Fibroblast of upper back skin (primary cell): ENCODE measurements at regions not wholly inside any gene's neighbourhood (a gene's known extent, or its start where the extent isn't known, plus 50 kb on each side); places are given as distances from the start of the nearest gene placed in this dataset.
"Not testable (repeated sequence)": the region's sequence is repeated elsewhere in the genome, so short reads cannot be mapped to it uniquely, and the experiment has no call there.

ENCODE experiments used
- DNase-seq: peaks from one replicate; pipeline ENCODE4 v3.0.0-alpha.2; 2013

DNA sequence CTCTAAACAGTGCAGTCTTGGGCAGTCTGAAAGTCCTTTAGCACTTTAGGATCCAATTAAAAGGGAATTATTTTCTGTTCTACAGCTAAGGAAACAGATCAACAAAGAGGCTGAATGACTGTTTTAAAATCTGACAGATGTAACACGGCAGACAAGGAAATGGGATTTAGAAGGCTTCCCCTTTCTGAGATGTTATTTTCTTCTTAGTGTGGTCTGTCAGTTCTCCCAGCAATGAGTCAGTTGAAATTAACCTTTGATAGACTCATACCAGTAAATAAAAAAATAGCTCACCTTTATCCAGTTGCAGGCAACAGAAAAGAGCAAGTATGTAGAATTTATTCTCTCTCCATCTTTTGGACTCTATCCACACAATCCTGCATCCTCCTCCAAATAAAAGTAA, 98.1 kb downstream of the NEDD1 start:
- no peak for DNase-seq

DNA sequence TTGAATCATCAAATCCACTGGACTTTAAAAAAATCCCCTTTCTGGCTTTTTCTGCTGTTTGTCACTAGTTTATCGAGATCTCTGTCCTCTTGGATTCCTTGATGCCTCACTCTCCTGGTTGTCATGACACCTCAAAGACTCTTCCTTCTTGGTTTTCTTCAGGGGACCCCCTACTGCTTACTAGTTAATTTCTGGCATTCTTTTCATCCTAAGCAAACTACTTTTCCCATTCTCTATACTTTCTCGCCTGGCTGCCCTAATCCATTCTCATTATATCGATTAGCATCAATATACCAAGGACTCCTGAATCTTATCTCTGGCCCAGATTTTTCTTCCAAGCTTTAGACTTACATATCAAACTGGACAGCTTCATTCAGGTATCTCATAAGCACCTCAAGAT, 98.6 kb downstream of the NEDD1 start:
- DNase-seq: no peak

DNA sequence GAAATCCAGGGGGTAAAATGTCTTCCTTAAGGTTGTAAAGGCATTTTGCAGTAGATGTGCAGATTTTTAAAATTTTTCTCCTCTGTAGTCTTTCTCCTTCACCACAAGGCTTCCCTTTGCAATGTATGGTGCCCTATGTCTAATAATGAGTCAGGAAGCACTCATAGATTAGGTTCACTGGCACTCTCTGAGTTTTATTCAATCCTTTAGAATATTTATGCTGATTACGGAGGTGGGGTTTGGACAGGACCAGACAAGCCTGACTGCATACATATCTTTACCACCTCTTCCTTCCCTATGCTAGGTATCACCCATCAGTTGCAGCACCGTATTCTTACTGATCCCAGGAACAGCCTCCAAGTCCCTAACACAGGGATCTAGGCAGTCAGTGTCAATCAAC, 99.5 kb downstream of the NEDD1 start:
- no peak for DNase-seq

DNA sequence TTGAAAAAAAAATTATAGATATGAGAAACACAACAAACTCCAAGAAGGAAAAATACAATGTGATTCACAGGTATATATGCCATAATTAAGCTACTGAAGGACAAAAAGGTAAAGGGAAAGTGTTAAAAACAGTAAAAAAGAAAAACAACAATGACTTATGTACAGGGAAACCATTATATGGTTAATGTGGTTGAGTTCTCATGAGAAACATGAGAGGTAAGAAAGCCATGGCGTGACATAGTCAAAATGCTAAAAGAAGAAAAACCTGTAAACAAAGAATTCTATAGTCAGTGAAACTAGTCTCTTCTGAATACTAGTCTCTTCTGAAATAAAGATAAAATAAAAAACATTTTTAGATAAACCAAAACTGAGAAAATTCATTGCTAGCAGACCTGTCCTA, 109.1 kb downstream of the NEDD1 start:
- DNase-seq: no peak

DNA sequence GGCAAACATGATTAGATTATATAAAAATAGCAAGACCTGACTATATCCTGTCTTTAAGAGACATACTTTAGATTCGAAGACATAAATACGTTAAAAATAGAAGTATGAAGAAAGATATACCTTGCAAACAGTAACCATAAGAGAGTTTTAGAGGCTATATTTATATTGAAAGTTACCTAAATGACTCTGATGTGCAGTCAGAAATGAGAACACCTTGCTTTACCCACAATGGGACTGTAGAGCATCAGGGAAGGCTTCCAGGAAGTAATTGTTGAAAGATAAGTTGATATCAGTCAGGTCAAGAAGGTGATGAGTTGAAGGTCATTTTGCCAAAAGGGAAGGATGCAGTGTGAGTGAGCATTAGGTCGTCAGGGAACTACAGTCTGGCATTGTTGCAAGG, 110.2 kb downstream of the NEDD1 start:
- no peak for DNase-seq

DNA sequence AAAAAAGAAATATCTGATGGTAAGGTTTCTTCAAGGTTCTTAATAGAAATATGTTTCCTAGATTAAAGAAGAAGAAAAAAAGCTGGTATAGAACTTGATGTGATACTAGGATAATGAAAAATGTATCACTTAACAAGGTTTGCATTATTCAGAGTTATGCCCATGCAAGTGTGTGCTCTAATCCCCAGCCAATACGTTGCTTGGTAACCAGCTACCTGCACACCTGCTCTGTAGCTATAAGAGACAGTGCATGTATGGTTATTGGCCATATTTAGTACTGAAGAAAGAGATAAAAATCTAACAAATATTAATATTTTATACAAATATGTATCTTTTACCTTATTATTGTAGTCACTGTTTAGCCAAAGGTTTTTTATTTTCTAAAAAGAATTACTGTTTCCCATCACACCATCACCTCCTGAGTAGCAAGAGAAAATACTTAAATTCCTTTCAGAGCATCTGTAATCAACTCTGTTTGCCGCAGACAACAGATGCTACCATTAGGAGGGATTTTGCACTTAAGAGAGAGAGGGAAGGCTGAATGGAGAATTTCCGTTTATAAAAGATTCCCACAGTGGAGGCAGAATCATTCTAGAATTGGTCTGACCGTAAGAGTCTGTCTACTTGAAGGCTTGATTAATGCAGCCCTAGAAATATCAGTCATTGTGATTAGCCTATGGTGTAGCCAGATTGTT, 115.6 kb downstream of the NEDD1 start:
- no peak for DNase-seq

DNA sequence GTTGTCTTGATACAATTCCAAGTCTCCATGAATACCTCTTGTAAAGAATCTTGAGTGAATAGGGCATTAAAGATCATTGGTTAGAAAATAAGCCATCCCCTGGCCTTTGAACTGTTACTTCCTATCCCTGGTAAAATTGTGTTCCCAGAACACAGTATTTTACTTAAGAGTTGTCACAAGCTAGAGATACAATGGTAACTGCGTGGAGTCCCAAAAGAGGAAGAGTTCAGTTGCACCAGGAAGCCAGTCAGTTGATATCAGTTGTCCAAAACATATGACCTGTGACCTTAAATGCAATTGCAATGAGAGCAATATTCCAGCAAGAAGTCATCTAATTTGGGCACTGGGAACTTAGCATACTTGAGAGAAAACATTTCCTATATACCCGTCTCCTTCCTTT, 117.3 kb downstream of the NEDD1 start:
- DNase-seq: no peak

DNA sequence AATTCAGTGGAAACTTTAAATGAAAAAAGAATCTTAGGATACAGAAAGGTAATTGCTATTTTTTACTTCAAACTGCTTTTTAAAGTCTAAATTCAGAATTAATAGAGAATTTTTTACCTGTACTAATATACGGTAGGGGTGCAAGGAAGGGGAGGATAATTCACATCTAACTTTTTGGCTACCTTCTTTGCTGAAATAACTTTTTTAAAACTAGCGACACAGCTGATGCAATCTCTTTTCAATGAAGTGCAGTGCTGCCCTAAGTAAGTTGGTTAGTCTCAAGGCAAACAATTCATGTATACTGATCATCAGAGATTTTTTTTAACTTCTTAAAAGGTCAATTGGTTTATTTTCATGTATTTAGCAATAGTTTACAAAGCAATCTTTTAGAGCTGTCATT, 119.8 kb downstream of the NEDD1 start:
- DNase-seq: no peak

DNA sequence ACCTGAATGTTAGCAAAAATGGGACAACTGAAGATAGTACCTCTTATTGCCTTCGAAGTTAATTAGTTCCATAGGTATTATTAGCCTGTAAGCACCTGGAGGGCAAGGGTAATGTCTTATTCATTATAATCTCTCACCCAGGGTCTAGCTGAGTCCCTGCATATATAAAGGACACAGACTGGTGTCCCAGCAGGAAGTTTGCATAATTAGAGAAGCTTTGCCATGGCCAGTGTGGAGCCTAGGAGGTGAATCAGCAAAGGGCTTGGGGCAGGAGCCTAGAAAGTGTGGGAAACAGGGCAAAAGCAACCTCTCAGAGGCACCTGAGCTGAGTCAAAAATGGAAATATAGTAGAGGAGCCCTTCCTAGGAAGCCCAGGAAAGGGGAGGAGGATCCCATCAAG, 120.4 kb downstream of the NEDD1 start:
- no peak for DNase-seq

DNA sequence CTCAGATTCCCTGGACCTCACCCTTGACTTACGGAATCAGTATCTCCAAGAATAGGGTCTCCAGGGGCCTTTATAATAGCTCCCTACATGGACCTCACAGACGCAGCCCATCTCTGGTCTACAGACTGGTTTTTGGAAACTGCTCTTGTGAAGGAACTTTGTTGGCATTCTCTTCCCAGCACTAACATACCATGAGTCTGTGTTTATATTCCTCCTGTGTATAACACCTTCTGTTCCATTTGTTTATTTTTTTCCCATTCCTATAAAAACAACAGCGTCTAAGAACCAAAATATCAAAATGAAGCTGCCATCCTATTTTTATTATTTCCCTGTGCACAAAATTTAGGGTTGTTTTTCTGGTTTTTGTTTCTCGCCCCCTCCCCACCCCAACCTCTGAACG, 131.1 kb downstream of the NEDD1 start:
- no peak for DNase-seq

DNA sequence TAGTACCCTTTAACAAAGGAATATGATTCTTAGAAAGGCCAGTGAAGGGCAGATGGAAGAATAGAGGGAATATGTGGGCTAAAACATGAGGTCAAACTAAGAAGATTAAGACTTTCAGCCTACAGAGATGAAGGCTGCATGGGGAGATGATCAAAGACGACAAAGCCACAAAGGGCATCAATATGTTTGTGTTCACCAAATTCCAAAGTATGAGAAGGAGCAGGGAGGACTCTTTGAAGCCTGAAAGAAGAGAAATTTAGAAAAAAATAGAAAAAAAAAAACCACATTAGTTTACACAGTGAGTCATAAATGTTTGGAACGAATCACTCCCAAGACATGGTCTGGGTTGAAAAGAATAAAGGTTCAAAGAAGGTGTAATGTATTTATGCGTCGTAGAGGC, 131.8 kb downstream of the NEDD1 start:
- DNase-seq: no peak

DNA sequence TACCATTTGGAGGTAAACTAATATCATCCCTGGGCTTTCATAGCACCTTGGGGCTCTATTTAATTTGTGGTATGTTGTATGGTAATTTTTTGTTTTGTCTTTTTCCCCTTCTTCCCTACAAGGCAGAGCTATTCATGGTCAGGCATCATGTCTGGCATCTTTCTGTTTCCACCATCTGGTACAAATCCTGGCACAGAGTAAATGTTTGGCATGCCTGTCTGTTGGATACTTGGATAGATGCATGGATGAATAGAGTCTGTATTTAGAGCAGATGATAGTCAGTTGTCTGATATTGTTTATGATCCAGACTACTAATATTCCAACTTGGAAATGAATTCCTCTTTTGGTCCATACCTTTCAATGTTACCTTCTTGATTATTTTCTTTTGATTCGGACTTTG, 139.8 kb downstream of the NEDD1 start:
- DNase-seq: no peak

DNA sequence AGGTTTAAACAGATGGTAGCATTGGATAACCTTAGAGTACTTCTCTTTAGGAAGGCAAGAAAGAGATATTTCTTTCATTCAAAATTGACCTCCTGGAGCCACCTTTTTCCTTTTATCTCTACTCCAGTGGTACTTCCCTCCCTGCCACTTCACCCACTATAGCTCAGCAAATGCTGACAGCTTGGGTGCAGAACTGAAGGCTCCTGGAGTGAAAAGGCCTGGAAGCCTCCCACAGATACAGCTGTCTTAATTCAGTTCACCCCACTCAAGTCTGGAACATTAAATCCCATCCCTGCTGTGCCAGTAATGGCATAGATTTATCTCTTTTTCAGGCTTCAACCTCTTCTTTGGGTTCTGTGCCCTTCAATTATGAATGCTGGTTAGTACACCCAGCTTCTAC, 140.3 kb downstream of the NEDD1 start:
- no peak for DNase-seq

DNA sequence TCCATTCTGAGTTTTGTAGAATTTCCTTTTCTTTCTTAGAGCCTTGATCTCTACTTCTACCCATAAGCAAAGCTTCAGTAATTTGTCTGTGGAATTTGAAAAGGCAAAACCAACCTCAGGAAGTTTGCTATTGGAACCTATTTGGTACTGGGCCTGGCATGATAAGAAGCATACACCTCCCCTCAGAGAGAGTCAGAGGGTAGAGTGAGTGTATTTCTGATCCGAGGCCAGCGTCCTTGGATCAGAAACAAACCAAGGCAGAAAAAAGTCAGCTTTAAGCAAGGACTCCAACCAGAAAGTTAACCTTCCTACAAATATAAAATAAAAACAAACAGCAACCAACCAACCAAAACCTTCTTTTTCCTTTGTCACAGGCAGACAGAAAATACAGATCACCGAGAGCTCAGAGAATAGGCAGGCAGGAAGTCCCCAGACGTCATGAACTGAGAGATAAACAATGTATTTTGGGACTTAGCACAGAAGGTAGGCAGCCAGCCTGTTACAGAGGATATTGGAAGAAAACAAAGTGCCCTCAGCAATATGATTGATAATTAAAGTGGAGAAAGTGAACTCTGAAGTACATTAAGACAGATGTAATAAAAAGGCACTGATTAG, 141.5 kb downstream of the NEDD1 start:
- DNase-seq: no peak

DNA sequence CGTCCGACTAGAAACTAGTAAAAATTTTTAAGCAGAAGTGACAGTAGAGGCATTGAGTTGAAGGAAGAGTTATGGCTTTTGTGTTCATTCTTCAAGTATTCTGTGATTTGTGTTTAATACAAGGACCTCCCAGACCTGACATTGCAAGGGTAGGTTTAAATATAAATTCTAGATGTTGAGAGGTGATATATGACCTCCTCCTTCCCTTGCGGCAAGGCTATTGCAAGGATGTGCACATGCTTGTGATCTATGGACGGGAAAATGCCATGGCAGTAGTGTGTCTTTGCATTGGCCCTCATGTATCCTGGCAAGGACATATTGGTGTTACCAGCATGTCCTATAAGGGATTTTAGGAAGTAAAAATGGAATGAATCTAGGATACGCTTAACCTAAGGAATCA, 143.5 kb downstream of the NEDD1 start:
- no peak for DNase-seq

DNA sequence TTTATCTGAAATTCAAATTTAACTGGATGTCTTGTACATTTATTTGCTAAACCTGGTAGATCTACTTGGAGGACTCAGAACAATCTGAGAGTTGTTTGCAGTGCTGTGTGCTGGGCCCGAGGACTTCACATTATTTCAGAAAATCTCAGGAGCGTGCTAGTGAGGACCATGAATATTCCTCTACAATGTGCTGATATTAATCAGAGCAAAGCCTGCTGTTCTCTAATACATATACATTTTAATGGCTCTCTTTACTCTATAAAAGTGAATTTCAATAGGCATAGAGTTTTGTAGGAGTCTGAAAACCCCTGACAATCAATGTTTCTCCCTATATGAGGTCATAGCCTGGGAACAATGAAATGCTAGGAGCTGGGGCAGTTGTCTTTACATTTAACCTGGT, 144.3 kb downstream of the NEDD1 start:
- DNase-seq: no peak

DNA sequence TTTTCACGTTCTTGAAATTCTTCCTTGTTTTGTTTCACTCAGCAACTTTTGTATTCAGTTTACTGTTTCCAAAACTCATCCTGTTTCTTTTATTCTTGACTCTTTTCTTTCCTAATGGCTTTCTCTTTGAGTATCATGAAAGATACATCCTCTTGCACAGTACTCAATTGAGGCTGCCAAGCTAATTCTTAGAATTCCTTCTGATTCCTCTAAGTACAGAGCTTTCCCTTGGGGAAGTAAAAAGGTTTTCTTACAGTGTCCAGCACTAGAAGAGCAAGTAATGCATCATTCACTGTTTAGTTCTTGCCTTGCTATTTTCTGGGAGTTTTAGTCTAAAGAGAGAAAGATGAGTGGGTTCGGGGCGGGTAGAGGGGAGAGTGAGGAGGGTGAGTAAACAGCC, 154.1 kb downstream of the NEDD1 start:
- peak; percentile 2 for DNase-seq

DNA sequence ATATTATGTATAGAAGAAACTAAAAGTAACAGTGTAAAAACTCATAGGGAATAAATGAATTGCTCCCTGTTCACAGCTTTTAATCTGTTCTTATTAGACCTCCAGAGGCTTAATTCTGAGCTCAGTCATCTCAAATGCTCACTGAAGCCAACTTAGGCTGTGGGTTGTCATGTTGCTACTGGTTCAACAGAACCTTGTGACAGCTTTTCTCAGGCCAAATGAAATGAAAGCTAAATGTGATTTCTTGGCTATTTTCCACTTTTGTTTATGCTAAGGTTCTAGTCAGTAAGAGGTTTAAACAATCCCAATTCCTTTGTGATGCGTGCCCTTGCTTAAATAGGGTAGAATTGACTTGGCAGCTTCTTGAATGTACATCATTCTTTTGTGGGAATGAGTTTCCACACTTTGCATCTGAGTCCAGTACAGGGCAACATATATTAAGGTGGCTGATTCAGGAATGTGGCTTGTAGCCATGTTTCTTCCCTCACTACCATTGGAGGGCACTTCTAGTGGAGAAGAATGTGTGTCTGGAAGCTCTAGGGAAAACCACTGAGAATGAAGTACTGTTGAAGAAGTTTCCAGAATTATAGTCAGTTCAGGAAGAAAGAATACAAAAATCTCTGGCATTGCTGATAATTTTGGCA, 156.4 kb downstream of the NEDD1 start:
- no peak for DNase-seq

DNA sequence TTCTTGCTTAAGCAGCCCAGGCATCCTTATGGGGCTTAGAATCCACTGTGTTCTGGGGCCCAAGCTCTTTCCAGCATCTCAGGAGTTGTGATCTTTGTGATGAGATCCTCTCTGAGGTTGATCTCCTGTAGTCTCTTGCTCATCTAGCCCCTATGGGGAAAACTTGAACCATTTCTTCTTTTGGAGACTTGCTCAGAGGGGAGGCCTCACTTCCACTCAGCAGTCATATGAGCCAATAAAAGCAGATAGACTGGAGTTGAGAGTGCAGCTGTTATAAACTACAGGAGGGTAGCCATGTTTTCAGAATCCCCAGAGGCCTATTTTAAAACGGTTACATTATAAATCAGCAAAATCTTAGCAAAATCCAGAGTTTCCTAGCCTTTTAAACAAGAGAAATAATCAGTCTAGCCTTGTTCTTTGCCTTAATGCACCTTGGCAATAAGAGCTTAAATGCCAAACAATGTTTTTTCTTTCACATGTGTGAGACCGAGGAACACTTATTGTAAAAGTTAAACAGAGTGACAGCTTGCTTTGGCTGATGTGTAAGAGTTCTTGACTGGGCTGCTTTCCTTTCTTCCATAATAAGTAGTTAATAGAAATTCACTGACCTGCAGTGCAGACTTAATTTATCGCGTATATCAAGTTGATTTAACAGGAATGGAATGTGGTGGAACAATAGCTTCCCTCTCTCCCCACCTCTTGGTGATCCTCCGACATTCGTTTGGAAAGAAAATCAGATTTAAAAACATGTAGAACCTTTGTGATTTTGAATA, 168.3 kb downstream of the NEDD1 start:
- no peak for DNase-seq

DNA sequence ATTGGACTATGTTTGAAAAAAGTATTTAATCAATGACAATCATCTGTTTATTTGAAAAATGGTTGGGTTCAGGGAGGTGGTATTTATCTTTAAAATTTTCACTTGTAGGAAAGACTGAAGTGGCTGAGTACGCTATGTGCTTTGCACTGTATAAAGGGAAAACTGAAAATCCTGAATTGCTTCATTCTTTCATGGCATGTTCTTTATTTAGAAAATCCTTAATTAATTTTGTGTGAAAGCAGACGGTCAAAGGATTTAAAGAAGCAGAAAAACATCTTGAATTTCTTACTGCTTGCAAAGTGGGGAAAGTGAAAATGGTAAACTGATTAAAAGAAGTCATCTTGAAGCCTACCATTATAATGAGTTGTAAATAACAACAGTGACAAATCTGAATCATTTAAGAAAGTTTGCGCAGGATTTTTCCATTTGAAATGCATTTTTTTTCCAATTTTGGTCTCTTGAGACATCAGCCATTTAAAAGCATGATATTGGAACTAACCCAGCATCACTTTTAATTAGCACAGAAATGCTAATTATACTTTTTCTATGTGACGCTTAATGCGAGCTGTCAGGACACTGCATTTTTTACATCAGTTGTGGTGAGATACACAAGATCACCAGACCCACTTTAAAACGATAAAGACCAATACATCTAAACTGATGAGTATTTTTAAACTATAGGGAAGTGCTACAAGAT, 169.0 kb downstream of the NEDD1 start:
- DNase-seq: no peak

DNA sequence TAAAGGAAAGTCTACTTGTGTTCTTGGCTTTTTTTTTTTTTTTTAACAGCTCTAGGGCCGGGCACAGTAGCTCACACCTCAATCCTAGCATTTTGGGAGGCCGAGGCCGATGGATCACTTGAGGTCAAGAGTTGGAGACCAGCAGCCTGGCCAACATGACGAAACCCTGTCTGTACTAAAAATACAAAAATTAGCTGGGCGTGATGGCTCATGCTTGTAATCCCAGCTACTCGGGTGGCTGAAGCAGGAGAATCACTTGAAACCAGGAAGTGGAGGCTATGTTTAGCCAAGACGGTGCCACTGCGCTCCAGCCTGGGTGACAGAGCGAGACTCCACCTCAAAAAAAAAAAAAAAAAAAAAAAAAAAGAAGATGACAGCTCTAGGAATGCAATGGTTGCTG, 169.9 kb downstream of the NEDD1 start:
- DNase-seq: not testable (repeated sequence)

DNA sequence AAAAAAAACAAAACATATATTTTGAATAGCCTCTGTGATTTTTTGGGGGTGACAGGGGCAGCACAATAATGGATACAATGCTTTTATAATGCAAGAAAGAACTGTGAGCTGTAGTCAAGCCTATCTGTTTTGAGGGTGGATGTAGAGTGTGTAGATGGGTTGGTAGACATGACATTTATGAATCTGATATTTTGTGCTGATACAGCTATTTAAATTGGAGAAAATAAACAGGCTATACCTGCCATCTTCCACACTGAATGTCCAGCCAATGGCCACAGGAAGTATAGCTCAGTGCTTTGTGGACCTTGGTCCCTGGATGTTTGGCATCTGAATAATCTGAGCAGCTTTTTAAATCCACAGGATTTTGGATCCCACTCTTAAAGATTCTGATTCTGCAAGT, 175.0 kb downstream of the NEDD1 start:
- no peak for DNase-seq

DNA sequence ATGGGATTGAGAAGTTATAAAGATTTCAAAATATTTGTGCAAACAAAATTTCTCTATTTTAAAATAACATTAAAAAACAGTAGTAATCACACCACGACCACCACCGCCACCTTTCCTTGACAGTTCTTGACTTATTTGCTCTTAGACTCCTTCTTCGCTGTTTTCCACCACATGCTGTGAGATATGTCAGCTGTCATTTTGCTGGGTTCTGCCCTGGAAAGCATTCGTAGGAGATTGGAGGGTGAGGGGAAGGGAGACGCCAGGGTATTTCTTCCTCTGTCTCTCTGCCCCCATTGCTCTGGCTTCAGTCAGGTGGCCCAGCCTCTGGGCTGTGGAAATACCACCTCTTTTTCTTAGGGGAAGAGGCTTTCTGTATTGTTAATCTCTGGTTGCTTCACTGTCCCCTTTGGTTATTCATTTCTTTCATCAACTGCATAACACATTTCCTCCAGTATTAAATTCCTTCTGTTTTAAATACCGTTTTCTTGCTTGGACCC, 186.2 kb downstream of the NEDD1 start:
- no peak for DNase-seq
